HG02840 (cell line): ENCODE measurements at regions not wholly inside any gene's neighbourhood (a gene's known extent, or its start where the extent isn't known, plus 50 kb on each side); places are given as distances from the start of the nearest gene placed in this dataset.

ENCODE experiments used
- ATAC-seq: cut with Tn5 transposase; IDR thresholded peaks from one replicate; pipeline ENCODE4 v1.9.1; 2021; ENCODE audit warnings: mild to moderate bottlenecking, moderate library complexity, moderate number of reproducible peaks; ENCODE audit not compliant: unreplicated experiment, low FRiP score

- no peak for ATAC-seq
Measured at GRCh38 chr12:124389725-124390441, 95.0 kb downstream of the RFLNA start.

DNA sequence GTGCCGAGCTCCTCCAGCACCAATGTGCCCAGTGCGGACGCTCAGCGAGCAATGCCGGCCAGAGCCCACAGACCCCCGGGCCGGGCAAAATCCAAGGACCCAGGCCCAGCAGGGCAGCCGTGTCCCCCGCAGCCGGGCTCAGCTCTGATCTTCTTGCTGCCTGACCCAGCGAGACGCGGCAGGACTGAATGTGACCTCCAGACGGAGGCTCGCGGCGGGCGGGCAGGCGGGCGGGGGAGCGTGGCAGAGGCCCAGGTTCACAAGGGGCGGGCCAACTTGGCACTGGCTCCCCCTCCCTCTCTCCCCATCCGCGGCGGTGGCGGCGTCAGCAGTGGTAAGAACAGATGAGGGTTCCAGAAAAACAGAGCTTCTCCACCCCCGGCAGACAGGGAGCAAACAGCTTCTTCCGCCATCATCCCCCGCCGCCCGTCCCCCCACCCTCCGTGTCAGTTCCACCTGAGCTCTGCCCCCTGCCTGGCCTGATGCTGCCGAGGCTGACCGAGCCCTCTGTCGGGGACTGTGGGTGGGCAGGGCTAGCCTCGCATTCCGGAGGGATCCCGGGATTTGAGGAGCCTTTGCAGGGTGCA, 94.3 kb downstream of the RFLNA start:
- ATAC-seq = no peak

- ATAC-seq = no peak
Measured at GRCh38 chr12:124388679-124389137, 93.8 kb downstream of the RFLNA start.

DNA sequence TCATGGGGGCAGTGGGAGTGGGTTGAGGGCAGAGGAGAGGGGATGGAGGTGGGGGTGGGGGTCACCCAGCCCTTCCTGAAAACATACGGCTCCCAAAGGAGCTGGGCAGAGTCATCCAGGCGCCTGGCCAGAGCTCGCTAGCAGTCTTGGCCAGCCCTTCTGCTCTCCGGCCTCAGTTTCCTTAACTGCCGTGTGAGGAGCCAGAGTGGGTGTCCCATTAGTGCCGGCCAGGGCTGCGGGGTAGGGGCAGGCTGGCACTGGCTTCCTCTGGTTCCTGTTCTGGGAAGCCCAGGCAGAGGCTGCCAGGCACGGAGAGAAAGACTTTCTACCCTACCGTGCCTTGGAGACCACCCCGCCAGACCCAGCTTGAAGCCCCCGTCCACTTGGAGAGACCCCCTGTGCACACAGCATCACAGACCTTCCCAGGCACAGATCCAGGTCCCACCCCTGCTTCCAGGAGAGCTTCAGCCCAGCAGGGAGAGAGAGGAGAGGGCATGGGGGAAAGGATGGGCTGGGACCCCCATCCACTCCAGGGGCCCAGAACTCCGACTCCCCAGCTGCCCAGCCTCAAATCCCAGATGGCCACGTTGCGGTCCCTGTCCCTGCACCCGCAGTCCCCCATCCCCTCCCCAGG, 93.3 kb downstream of the RFLNA start:
- no peak for ATAC-seq

DNA sequence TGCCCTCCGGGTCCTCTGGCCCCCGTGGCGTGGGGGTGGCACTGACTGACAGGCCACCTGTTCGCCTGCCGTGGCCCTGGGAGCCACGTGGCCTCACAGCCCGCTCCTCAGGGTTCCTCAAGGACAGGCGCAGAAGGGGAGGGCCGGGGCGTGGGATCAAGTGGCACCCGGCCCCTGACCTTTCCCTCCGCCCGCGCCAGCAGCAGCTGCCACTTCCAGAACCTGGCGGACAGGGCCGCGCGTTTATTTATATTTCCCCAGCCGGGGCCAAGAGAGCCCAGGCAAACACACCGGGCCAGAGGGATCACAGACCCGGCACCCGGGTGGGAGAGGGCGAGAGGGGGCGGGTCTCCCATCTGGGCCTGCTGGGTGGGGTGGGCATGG, 92.6 kb downstream of the RFLNA start:
- no peak for ATAC-seq

DNA sequence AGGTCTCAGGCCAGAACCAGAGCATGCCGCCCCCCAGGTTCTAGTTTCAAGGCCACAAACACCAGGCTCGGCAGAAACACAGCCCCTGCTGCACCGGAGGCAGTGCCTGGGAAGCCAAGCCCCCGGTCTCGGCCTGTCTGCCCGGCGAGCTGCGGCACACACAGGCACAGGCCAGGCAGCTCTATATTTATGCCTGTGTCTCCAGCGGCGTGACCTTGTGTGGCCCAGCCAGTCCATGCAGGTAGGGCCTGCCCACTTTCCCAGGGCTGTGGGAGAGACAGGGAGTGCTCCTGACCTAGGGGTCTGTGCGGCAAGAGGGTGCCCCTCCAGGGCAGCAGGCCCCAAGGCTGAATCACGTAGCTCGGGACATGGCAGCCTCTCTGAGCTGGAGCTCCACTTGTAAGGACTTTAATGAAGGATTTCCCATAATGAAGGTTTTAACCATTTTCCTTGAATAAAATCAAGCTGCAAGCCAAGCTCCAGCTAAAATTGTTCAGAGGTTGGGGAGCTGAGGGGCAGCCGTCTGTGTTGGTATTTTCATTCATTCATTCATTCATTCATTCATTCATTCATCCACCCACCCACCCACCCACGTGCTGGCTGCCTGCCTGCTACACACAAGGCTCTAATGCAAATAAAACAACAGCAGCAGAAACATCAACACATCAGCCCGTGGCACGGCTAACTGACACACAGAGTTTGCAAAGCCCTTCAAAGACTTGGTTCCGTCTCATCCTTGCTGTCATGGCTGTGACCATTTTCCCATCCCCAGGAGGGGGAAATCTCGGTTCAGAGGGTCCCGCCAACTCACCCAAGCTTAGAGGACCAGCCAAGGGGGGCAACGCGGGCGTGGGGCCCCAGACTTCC, 92.0 kb downstream of the RFLNA start:
- ATAC-seq = no peak

DNA sequence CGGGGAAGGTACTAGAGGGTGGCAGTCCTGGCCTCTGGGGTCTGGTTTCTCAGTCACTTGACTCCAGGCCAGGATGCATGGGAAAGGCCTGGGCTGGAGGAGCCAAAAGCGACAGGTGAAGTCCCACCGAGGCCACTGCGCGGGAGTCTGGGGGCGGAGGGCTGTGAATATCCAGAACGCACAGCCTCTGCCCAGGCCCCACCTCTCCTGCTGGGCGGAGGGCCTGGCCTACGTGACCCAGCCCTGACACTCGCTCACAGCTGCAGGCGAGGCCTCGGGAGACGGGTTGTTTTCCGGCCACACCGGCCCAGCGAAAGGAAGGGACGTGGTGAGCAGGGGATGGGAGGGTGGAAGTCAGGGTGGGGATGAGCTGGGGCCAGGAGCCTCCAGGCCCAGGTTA, 91.2 kb downstream of the RFLNA start:
- ATAC-seq = no peak

- ATAC-seq = no peak
Measured at GRCh38 chr12:124385219-124385969, 90.5 kb downstream of the RFLNA start.

DNA sequence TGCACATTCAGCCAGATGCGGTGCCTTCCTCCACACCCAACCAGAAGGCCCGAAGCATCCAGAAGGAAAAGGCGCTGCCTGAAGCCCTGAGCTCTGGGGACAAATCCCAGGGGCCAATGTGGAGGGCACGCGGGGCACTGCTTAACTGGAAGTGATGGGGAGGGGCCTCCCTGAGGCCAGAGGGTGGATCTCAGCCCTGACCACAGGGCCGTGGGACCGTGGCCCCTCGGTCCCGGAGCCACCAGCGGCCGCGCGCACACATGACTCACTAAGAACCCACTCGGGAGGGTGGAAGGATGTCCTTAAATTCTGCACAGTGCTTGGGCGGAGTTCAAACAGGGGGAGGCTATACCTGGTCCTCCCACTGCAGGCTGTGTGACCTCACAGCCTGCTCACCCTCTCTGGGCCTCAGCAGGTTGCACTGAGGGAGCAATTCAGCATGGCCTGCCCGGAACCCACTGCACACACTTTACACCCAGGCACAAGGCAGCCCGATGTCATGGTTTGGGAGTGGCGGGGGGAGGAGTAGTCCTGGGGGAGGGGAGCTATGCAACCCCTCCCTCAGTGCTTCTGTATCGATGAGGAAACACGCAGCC, 89.5 kb downstream of the RFLNA start:
- ATAC-seq = no peak

DNA sequence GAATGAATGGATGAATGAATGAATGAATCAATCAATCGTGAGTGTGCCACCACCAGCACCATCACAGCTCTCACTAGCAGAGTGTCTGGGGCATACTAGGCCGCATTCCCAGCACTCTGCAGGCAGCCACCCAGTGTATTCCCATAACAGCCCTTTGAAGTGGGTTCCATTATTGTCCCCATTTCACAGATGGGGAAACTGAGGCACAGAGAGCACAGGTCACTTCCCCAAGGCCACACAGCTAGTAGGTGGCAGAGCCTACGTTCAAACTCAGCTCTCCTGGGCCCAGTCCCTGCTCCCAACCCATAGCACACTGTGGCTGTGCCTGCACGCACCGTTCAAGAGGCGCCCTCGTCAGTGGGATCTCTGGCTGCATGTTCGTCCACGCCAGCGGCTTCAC, 88.1 kb downstream of the RFLNA start:
- no peak for ATAC-seq

DNA sequence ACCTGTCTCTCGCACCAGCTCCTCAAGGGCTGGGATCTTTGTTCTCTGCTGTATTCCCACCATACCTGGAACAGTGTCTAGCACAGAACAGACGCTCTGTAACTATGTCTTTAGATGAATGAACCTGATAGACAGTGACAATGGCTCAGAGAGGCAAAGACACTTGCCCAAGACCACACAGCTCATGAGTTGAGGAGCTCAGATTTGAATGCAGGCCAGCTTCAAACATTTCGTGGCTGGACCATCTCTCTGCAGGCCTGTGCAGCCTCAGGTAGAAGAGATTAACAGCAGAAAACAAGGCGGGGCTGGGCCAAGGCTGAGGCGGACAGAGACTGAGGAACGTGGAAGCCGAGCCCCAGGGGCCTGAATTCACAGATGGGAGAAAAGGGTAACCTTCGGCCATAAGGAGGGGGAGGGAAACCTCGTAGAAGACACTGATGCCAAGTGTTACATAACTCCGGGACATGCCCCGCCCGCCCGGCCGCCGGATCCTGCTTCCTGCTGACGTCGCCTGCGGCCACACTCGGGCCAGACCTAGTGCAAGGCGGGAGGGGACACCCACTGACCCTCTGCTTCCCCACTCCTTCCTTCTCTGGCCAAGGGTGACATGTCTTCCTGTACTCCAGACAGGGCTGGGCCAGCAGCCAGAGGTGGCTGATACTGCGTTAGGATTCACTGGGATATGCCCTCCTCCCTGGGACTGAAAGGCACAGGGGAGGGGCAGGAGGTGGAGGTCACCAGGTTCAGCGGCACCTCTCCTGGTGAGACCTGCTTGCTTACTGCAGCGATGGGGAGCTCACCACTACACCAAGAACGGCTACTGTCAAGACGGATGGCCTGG, 86.8 kb downstream of the RFLNA start:
- ATAC-seq = no peak

DNA sequence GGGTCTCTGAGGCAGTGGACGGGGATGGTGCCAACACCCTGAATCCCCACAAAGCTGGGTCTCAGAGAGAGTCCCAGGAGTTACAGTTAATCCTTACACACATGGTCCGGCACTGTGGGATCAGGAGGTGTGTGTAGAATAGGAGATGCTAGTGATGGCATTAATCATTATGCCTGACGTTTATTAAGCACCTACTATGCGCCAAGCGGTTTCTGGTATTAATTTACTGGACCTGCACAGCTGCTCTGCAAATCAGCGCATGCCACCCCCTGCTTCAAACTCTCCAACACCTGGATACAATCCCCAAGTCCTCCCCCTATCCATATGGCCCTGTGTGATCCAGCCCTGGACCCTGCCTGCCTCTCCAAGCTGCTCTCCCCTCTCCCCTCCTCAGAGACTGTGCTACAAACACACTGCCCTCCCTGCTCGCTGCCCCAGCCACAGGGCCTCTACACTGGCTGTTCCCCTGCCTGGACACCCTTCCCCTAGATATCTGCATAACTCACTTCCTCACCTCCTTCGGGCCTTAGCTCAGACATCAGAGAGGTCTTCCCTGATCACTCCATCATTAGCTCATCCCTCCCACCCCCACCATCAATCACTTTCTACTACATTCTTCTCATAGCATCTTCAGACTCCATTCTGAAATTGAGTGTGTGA, 86.0 kb downstream of the RFLNA start:
- ATAC-seq = no peak

- ATAC-seq = no peak
Measured at GRCh38 chr12:124379938-124380754, 85.3 kb downstream of the RFLNA start.

GRCh38 chr12:124379379-124379937, 84.6 kb downstream of the RFLNA start:
- no peak for ATAC-seq

GRCh38 chr12:124378926-124379325, 84.0 kb downstream of the RFLNA start:
- ATAC-seq = no peak

DNA sequence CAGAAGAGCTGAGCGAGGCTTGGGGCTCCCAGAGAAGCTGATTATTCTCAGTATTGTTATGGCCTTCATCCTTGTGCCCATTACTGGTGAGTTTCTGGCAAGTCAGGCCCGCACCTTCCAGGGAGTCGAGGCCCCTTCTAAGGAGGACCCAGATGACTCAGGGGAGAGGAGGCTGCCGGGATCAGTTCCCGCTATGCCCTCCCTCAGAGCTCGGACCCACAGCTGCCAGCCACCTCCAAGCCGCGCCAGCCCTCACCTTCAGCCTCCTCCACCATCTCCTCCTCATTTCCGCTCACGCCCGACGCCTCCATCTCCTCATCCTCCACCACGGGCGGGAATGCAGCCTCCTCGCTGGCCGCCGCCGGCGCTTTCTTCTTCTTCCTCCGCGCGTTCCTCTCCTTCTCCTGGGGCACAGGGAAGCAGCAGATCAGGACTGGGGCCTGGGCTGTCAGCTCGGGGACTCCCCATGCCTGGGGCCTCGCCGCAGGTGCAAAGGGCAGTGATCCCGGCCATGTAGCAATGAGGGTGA, 83.2 kb downstream of the RFLNA start:
- no peak for ATAC-seq

DNA sequence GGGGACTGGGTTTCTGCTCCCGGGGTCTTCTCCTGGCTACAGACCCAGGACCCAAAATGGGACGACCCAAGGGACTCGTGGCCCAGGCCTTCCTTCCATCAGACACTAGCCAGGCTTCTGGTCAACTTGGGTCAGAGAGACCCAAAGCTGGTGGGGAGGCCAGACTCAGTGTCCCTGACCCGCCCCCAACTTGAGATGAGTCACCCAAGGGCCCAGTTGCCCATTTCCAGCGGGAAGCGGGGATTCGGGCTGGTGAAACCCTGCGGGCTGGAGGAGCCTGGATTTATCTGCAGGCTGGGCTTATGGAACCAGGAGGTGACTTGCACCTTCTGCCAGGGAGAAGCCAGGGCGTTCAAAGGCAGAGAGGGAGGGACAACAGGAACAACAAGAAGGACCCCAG, 81.5 kb downstream of the RFLNA start:
- ATAC-seq = no peak
